Astrocyte (in vitro differentiated cells and primary cell): ENCODE measurements at regions not wholly inside any gene's neighbourhood (a gene's known extent, or its start where the extent isn't known, plus 50 kb on each side); places are given as distances from the start of the nearest gene placed in this dataset.

Experiments
- DNase-seq: peaks from one replicate; pipeline ENCODE4 v3.0.0-alpha.2; 2010; ENCODE audit warnings: low read depth
- FAIRE-seq: peaks from 2 replicates; lab custom pipeline; 2011; peaks lifted over from hg19 to GRCh38; lab: Jason Lieb, UNC
- H2AFZ ChIP-seq: 2 replicates; pipeline ENCODE4 v1.6.0; 2012; ENCODE audit warnings: low read depth, low read length, inconsistent platforms
- H3K27ac ChIP-seq: 2 replicates; pipeline ENCODE4 v1.5.1; 2011; ENCODE audit warnings: low read depth, low read length, inconsistent platforms
- H3K27me3 ChIP-seq: 2 replicates; pipeline ENCODE4 v1.6.0; 2011; ENCODE audit warnings: low read length, inconsistent platforms; ENCODE audit not compliant: insufficient read depth
- H3K36me3 ChIP-seq: 2 replicates; pipeline ENCODE4 v1.5.1; 2011; ENCODE audit warnings: low read length, inconsistent platforms; ENCODE audit not compliant: insufficient read depth
- H3K4me1 ChIP-seq: 2 replicates; pipeline ENCODE4 v1.5.1; 2011; ENCODE audit warnings: low read length, inconsistent platforms; ENCODE audit not compliant: insufficient read depth
- H3K4me2 ChIP-seq: 2 replicates; pipeline ENCODE4 v1.6.0; 2012; ENCODE audit warnings: low read length, inconsistent platforms
- H3K4me3 ChIP-seq: 2 replicates; pipeline ENCODE4 v1.5.1; 2011; ENCODE audit warnings: low read depth, mild to moderate bottlenecking, low read length, inconsistent platforms; ENCODE audit not compliant: insufficient read depth
- H3K79me2 ChIP-seq: 2 replicates; pipeline ENCODE4 v1.6.0; 2012; ENCODE audit warnings: mild to moderate bottlenecking, low read length, inconsistent platforms; ENCODE audit not compliant: insufficient read depth
- H3K9ac ChIP-seq: 2 replicates; pipeline ENCODE4 v1.6.0; 2012; ENCODE audit warnings: mild to moderate bottlenecking, low read length, inconsistent platforms
- H3K9me3 ChIP-seq: 2 replicates; pipeline ENCODE4 v1.5.1; 2012; ENCODE audit warnings: low read depth, mild to moderate bottlenecking, low read length, inconsistent platforms; ENCODE audit not compliant: insufficient read depth
- H4K20me1 ChIP-seq: 2 replicates; pipeline ENCODE4 v1.6.0; 2012; ENCODE audit warnings: low read length, inconsistent platforms; ENCODE audit not compliant: insufficient read depth
- H3K27ac Mint-ChIP-seq: one replicate; pipeline ENCODE4 v1.8.0; 2021; ENCODE audit warnings: mild to moderate bottlenecking, mixed read lengths; ENCODE audit not compliant: unreplicated experiment
- H3K27me3 Mint-ChIP-seq: one replicate; pipeline ENCODE4 v1.8.0; 2021; ENCODE audit warnings: low read depth, mixed read lengths; ENCODE audit not compliant: unreplicated experiment
- H3K36me3 Mint-ChIP-seq: one replicate; pipeline ENCODE4 v1.8.0; 2021; ENCODE audit warnings: low read depth, mixed read lengths; ENCODE audit not compliant: unreplicated experiment
- H3K4me1 Mint-ChIP-seq: one replicate; pipeline ENCODE4 v1.8.0; 2021; ENCODE audit warnings: low read depth, mixed read lengths; ENCODE audit not compliant: unreplicated experiment
- H3K4me3 Mint-ChIP-seq: one replicate; pipeline ENCODE4 v1.8.0; 2021; ENCODE audit warnings: mild to moderate bottlenecking, moderate library complexity, mixed read lengths; ENCODE audit not compliant: unreplicated experiment
- H3K9me3 Mint-ChIP-seq: one replicate; pipeline ENCODE4 v1.8.0; 2021; ENCODE audit warnings: mild to moderate bottlenecking, mixed read lengths; ENCODE audit not compliant: unreplicated experiment
- CTCF ChIP-seq: IDR thresholded peaks from 2 replicates; pipeline ENCODE4 v1.5.1; 2011; ENCODE audit warnings: low read depth, mild to moderate bottlenecking, inconsistent platforms, low read length, moderate library complexity; ENCODE audit not compliant: insufficient read depth
- EZH2 ChIP-seq: IDR thresholded peaks from 2 replicates; pipeline ENCODE4 v1.6.1; 2012; ENCODE audit warnings: mild to moderate bottlenecking, low read length, inconsistent platforms; ENCODE audit not compliant: insufficient read depth

GRCh38 chr6:25007269-25007699 lies 71.5 kb upstream of the RIPOR2 start:
- no peak overlapping the region for H3K27ac Mint-ChIP-seq
- Histone ChIP-seq H3K27ac (no peak overlapping the region), H3K79me2 (no peaks in the 10 kb centered on the region), H3K9ac (no peak overlapping the region), H3K9me3 (no peaks in the 10 kb centered on the region), H2AFZ (no peak overlapping the region), H4K20me1 (no peaks in the 10 kb centered on the region), H3K4me1 (peaks cover 20% of the 10 kb centered on the region), H3K36me3 (no peaks in the 10 kb centered on the region), H3K27me3 (no peaks in the 10 kb centered on the region), H3K4me2 (no peak overlapping the region), H3K4me3 (no peak overlapping the region)
- TF ChIP-seq CTCF (no peak), EZH2 (no peak)
- no peak overlapping the region for H3K4me3 Mint-ChIP-seq
- no peaks in the 10 kb centered on the region for H3K9me3 Mint-ChIP-seq
- H3K36me3 Mint-ChIP-seq, result no peaks in the 10 kb centered on the region
- DNase-seq (no peak), FAIRE-seq (no peak)
- no peaks in the 10 kb centered on the region for H3K27me3 Mint-ChIP-seq
- H3K4me1 Mint-ChIP-seq, result peaks cover 22% of the 10 kb centered on the region

- no peaks in the 10 kb centered on the region for H3K27me3 Mint-ChIP-seq
- Histone ChIP-seq H3K4me1 (peaks cover 29% of the 10 kb centered on the region), H3K27me3 (no peaks in the 10 kb centered on the region), H4K20me1 (no peaks in the 10 kb centered on the region), H3K9ac (no peak overlapping the region), H3K9me3 (no peaks in the 10 kb centered on the region), H3K4me2 (no peak overlapping the region), H3K36me3 (no peaks in the 10 kb centered on the region), H3K4me3 (no peak overlapping the region), H2AFZ (no peak overlapping the region), H3K27ac (no peak overlapping the region), H3K79me2 (no peaks in the 10 kb centered on the region)
- FAIRE-seq (no peak), DNase-seq (no peak)
- no peaks in the 10 kb centered on the region for H3K36me3 Mint-ChIP-seq
- no peak overlapping the region for H3K27ac Mint-ChIP-seq
- no peak for TF ChIP-seq CTCF
- TF ChIP-seq EZH2, result no peak
- H3K4me1 Mint-ChIP-seq, result peaks cover 26% of the 10 kb centered on the region
- no peaks in the 10 kb centered on the region for H3K9me3 Mint-ChIP-seq
- H3K4me3 Mint-ChIP-seq, result no peak overlapping the region
Measured at GRCh38 chr6:25008707-25009392, 73.1 kb upstream of the RIPOR2 start.

- Histone ChIP-seq H4K20me1 (no peaks in the 10 kb centered on the region), H2AFZ (no peak overlapping the region), H3K27ac (no peak overlapping the region), H3K36me3 (no peaks in the 10 kb centered on the region), H3K9ac (no peak overlapping the region), H3K9me3 (no peaks in the 10 kb centered on the region), H3K27me3 (no peaks in the 10 kb centered on the region), H3K4me3 (no peak overlapping the region), H3K79me2 (no peaks in the 10 kb centered on the region), H3K4me2 (no peak overlapping the region), H3K4me1 (peaks cover 29% of the 10 kb centered on the region)
- Mint-ChIP-seq H3K27ac (no peak overlapping the region), H3K27me3 (no peaks in the 10 kb centered on the region), H3K36me3 (no peaks in the 10 kb centered on the region), H3K9me3 (no peaks in the 10 kb centered on the region), H3K4me1 (peaks cover 26% of the 10 kb centered on the region), H3K4me3 (no peak overlapping the region)
- DNase-seq, result no peak
- FAIRE-seq, result no peak
- TF ChIP-seq EZH2 (no peak), CTCF (no peak)
Measured at GRCh38 chr6:25009393-25009710, 73.6 kb upstream of the RIPOR2 start.
